GM12892 (cell line): ENCODE measurements at regions not wholly inside any gene's neighbourhood (a gene's known extent, or its start where the extent isn't known, plus 50 kb on each side); places are given as distances from the start of the nearest gene placed in this dataset.

ENCODE experiments used
- POLR2A ChIP-seq: IDR thresholded peaks from 2 replicates; pipeline ENCODE4 v1.6.1; 2011; ENCODE audit warnings: low read depth, low read length, control low read depth
- TAF1 ChIP-seq: IDR thresholded peaks from 2 replicates; pipeline ENCODE4 v1.6.1; 2011; ENCODE audit warnings: low read depth, mild to moderate bottlenecking, control low read depth, low read length, borderline replicate concordance

GRCh38 chr2:3062476-3063260 is 314.9 kb downstream of the EIPR1 start:
- TF ChIP-seq TAF1: no peak
- TF ChIP-seq POLR2A: no peak
